Ovary (tissue), 3 donors: ENCODE measurements at regions not wholly inside any gene's neighbourhood (a gene's known extent, or its start where the extent isn't known, plus 50 kb on each side); places are given as distances from the start of the nearest gene placed in this dataset.

Source experiments
- CTCF ChIP-seq, 3 donors: fragments of 450-650 bp in 2 of 3; fragments of 200-600 bp in 1 of 3; IDR thresholded peaks; one replicate each; pipeline versions ENCODE4 v1.5.1 to v1.8.0; 2016 to 2022; ENCODE audit warnings: antibody characterized with exemption in 3 of 3, mild to moderate bottlenecking in 1 of 3
- EP300 ChIP-seq: sonication (generic); formaldehyde crosslinking; IDR thresholded peaks from one replicate; pipeline ENCODE4 v1.6.1; 2017; ENCODE audit warnings: antibody characterized with exemption
- POLR2A ChIP-seq: fragments of 450-650 bp; IDR thresholded peaks from one replicate; pipeline ENCODE4 v1.6.1; 2017; ENCODE audit warnings: antibody characterized with exemption, mild to moderate bottlenecking, moderate library complexity
- donor health status: DM: no; HTN: no; CAD: no.

- TF ChIP-seq CTCF (IDR thresholded peaks at IDR 0.05) (no peak), EP300 (no peak), POLR2A (no peak)
Measured at GRCh38 chr5:168174376-168174775, 117.1 kb upstream of the WWC1 start.
